ENCODE measurements at regions not wholly inside any gene's neighbourhood (a gene's known extent, or its start where the extent isn't known, plus 50 kb on each side); places are given as distances from the start of the nearest gene placed in this dataset.

GRCh38 chr4:156439576-156440200 lies 486.0 kb upstream of the CTSO start:
- 79 to 85% (median 85%) methylated on average over 4 of the region's 4 CpGs for WGBS, 3 donors
- DNase-seq = no peak
- no peaks in the 10 kb centered on the region for H3K9me3 ChIP-seq (ENCODE audit: control insufficient read depth in 2 of 2, insufficient read depth in 1 of 2, low read depth in 1 of 2, low read length in 1 of 2)
- no peak overlapping the region for H3K27ac ChIP-seq (ENCODE audit: low read depth in 1 of 3, low read length in 2 of 3)
- H3K27me3 ChIP-seq (ENCODE audit: control insufficient read depth in 3 of 3, insufficient read depth in 3 of 3, low read length in 3 of 3) = no peaks in the 10 kb centered on the region
- H3K4me1 ChIP-seq (ENCODE audit: control insufficient read depth in 3 of 3, insufficient read depth in 2 of 3, low read depth in 1 of 3, low read length in 2 of 3) = no peaks in the 10 kb centered on the region
- no peaks in the 10 kb centered on the region for H3K36me3 ChIP-seq (ENCODE audit: control insufficient read depth in 3 of 3, insufficient read depth in 2 of 3, low read depth in 1 of 3, low read length in 3 of 3)
- no peak overlapping the region for H3K4me3 ChIP-seq (ENCODE audit: low read depth in 1 of 3, low read length in 3 of 3)
- no peak for FAIRE-seq

GRCh38 chr4:156437666-156438065 lies 484.0 kb upstream of the CTSO start:
- FAIRE-seq (no peak), DNase-seq (no peak)
- Histone ChIP-seq H3K36me3 (ENCODE audit: control insufficient read depth in 3 of 3, insufficient read depth in 2 of 3, low read depth in 1 of 3, low read length in 3 of 3) (no peaks in the 10 kb centered on the region), H3K27me3 (ENCODE audit: control insufficient read depth in 3 of 3, insufficient read depth in 3 of 3, low read length in 3 of 3) (no peaks in the 10 kb centered on the region), H3K4me3 (ENCODE audit: low read depth in 1 of 3, low read length in 3 of 3) (no peak overlapping the region), H3K4me1 (ENCODE audit: control insufficient read depth in 3 of 3, insufficient read depth in 2 of 3, low read depth in 1 of 3, low read length in 2 of 3) (no peaks in the 10 kb centered on the region), H3K27ac (ENCODE audit: low read depth in 1 of 3, low read length in 2 of 3) (no peak overlapping the region), H3K9me3 (ENCODE audit: control insufficient read depth in 2 of 2, insufficient read depth in 1 of 2, low read depth in 1 of 2, low read length in 1 of 2) (no peaks in the 10 kb centered on the region)
- 9 to 44% (median 35%) methylated on average over 2 of the region's 2 CpGs for WGBS, 3 donors

GRCh38 chr4:156422576-156422975 lies 468.9 kb upstream of the CTSO start:
- Histone ChIP-seq H3K27ac (ENCODE audit: low read depth in 1 of 3, low read length in 2 of 3) (no peak overlapping the region), H3K27me3 (ENCODE audit: control insufficient read depth in 3 of 3, insufficient read depth in 3 of 3, low read length in 3 of 3) (no peaks in the 10 kb centered on the region), H3K36me3 (ENCODE audit: control insufficient read depth in 3 of 3, insufficient read depth in 2 of 3, low read depth in 1 of 3, low read length in 3 of 3) (no peaks in the 10 kb centered on the region), H3K4me3 (ENCODE audit: low read depth in 1 of 3, low read length in 3 of 3) (no peak overlapping the region), H3K4me1 (ENCODE audit: control insufficient read depth in 3 of 3, insufficient read depth in 2 of 3, low read depth in 1 of 3, low read length in 2 of 3) (no peaks in the 10 kb centered on the region), H3K9me3 (ENCODE audit: control insufficient read depth in 2 of 2, insufficient read depth in 1 of 2, low read depth in 1 of 2, low read length in 1 of 2) (no peaks in the 10 kb centered on the region)
- no peak for FAIRE-seq
- DNase-seq = no peak
- 90 to 100% (median 91%) methylated on average over 1 of the region's 1 CpG for WGBS, 3 donors

GRCh38 chr4:156420623-156421022 lies 467.0 kb upstream of the CTSO start:
- 50 to 67% (median 65%) methylated on average over 1 of the region's 1 CpG for WGBS, 3 donors
- Histone ChIP-seq H3K27ac (ENCODE audit: low read depth in 1 of 3, low read length in 2 of 3) (no peak overlapping the region), H3K36me3 (ENCODE audit: control insufficient read depth in 3 of 3, insufficient read depth in 2 of 3, low read depth in 1 of 3, low read length in 3 of 3) (no peaks in the 10 kb centered on the region), H3K9me3 (ENCODE audit: control insufficient read depth in 2 of 2, insufficient read depth in 1 of 2, low read depth in 1 of 2, low read length in 1 of 2) (peaks cover 0 to 3% of the 10 kb centered on the region in 2 donors), H3K27me3 (ENCODE audit: control insufficient read depth in 3 of 3, insufficient read depth in 3 of 3, low read length in 3 of 3) (no peaks in the 10 kb centered on the region), H3K4me1 (ENCODE audit: control insufficient read depth in 3 of 3, insufficient read depth in 2 of 3, low read depth in 1 of 3, low read length in 2 of 3) (no peaks in the 10 kb centered on the region), H3K4me3 (ENCODE audit: low read depth in 1 of 3, low read length in 3 of 3) (no peak overlapping the region)
- DNase-seq = no peak
- no peak for FAIRE-seq

GRCh38 chr4:156419080-156419685 lies 465.5 kb upstream of the CTSO start:
- DNase-seq (peak in 1 of 2 donors; percentile 41), FAIRE-seq (no peak)
- peaks cover 0 to 3% of the 10 kb centered on the region in 2 donors for H3K9me3 ChIP-seq (ENCODE audit: control insufficient read depth in 2 of 2, insufficient read depth in 1 of 2, low read depth in 1 of 2, low read length in 1 of 2)
- no peak overlapping the region for H3K27ac ChIP-seq (ENCODE audit: low read depth in 1 of 3, low read length in 2 of 3)
- H3K27me3 ChIP-seq (ENCODE audit: control insufficient read depth in 3 of 3, insufficient read depth in 3 of 3, low read length in 3 of 3) = no peaks in the 10 kb centered on the region
- 38 to 48% (median 46%) methylated on average over 2 of the region's 2 CpGs for WGBS, 3 donors
- no peak overlapping the region for H3K4me3 ChIP-seq (ENCODE audit: low read depth in 1 of 3, low read length in 3 of 3)
- H3K4me1 ChIP-seq (ENCODE audit: control insufficient read depth in 3 of 3, insufficient read depth in 2 of 3, low read depth in 1 of 3, low read length in 2 of 3) = no peaks in the 10 kb centered on the region
- H3K36me3 ChIP-seq (ENCODE audit: control insufficient read depth in 3 of 3, insufficient read depth in 2 of 3, low read depth in 1 of 3, low read length in 3 of 3) = no peaks in the 10 kb centered on the region

GRCh38 chr4:156414406-156414805 lies 460.7 kb upstream of the CTSO start:
- no peak overlapping the region for H3K4me3 ChIP-seq (ENCODE audit: low read depth in 1 of 3, low read length in 3 of 3)
- no peaks in the 10 kb centered on the region for H3K36me3 ChIP-seq (ENCODE audit: control insufficient read depth in 3 of 3, insufficient read depth in 2 of 3, low read depth in 1 of 3, low read length in 3 of 3)
- DNase-seq (no peak), FAIRE-seq (peak; percentile 30)
- H3K27me3 ChIP-seq (ENCODE audit: control insufficient read depth in 3 of 3, insufficient read depth in 3 of 3, low read length in 3 of 3) = no peaks in the 10 kb centered on the region
- H3K27ac ChIP-seq (ENCODE audit: low read depth in 1 of 3, low read length in 2 of 3) = no peak overlapping the region
- peaks cover 0 to 3% of the 10 kb centered on the region in 2 donors for H3K9me3 ChIP-seq (ENCODE audit: control insufficient read depth in 2 of 2, insufficient read depth in 1 of 2, low read depth in 1 of 2, low read length in 1 of 2)
- H3K4me1 ChIP-seq (ENCODE audit: control insufficient read depth in 3 of 3, insufficient read depth in 2 of 3, low read depth in 1 of 3, low read length in 2 of 3) = no peaks in the 10 kb centered on the region

GRCh38 chr4:156413239-156414135 lies 459.8 kb upstream of the CTSO start:
- Histone ChIP-seq H3K4me3 (ENCODE audit: low read depth in 1 of 3, low read length in 3 of 3) (no peak overlapping the region), H3K36me3 (ENCODE audit: control insufficient read depth in 3 of 3, insufficient read depth in 2 of 3, low read depth in 1 of 3, low read length in 3 of 3) (no peaks in the 10 kb centered on the region), H3K9me3 (ENCODE audit: control insufficient read depth in 2 of 2, insufficient read depth in 1 of 2, low read depth in 1 of 2, low read length in 1 of 2) (peaks cover 0 to 3% of the 10 kb centered on the region in 2 donors), H3K27me3 (ENCODE audit: control insufficient read depth in 3 of 3, insufficient read depth in 3 of 3, low read length in 3 of 3) (no peaks in the 10 kb centered on the region), H3K27ac (ENCODE audit: low read depth in 1 of 3, low read length in 2 of 3) (no peak overlapping the region), H3K4me1 (ENCODE audit: control insufficient read depth in 3 of 3, insufficient read depth in 2 of 3, low read depth in 1 of 3, low read length in 2 of 3) (no peaks in the 10 kb centered on the region)
- no peak for DNase-seq
- 31 to 47% (median 45%) methylated on average over 3 of the region's 3 CpGs for WGBS, 3 donors
- no peak for FAIRE-seq

GRCh38 chr4:156411531-156411930 lies 457.9 kb upstream of the CTSO start:
- H3K36me3 ChIP-seq (ENCODE audit: control insufficient read depth in 3 of 3, insufficient read depth in 2 of 3, low read depth in 1 of 3, low read length in 3 of 3) = no peaks in the 10 kb centered on the region
- H3K27me3 ChIP-seq (ENCODE audit: control insufficient read depth in 3 of 3, insufficient read depth in 3 of 3, low read length in 3 of 3) = no peaks in the 10 kb centered on the region
- H3K9me3 ChIP-seq (ENCODE audit: control insufficient read depth in 2 of 2, insufficient read depth in 1 of 2, low read depth in 1 of 2, low read length in 1 of 2) = peaks cover 0 to under 1% of the 10 kb centered on the region in 2 donors
- no peak for FAIRE-seq
- H3K4me1 ChIP-seq (ENCODE audit: control insufficient read depth in 3 of 3, insufficient read depth in 2 of 3, low read depth in 1 of 3, low read length in 2 of 3) = no peaks in the 10 kb centered on the region
- no peak for DNase-seq
- H3K4me3 ChIP-seq (ENCODE audit: low read depth in 1 of 3, low read length in 3 of 3) = no peak overlapping the region
- no peak overlapping the region for H3K27ac ChIP-seq (ENCODE audit: low read depth in 1 of 3, low read length in 2 of 3)
- 50 to 64% (median 55%) methylated on average over 2 of the region's 2 CpGs for WGBS, 3 donors

Data from small intestine (tissue), 7 donors.